Activated naive CD8-positive, alpha-beta T cell treated with anti-CD3 and anti-CD28 coated beads, Interleukin-2, amount 10 ng/mL, durations not matched to agents 7 days and 5 days (primary cell): ENCODE measurements at regions not wholly inside any gene's neighbourhood (a gene's known extent, or its start where the extent isn't known, plus 50 kb on each side); places are given as distances from the start of the nearest gene placed in this dataset.

Experiments
- ATAC-seq: fragments of 150-1000 bp; cut with Tn5 transposase; one replicate; pipeline ENCODE4 v1.10.0; 2021; ENCODE audit warnings: low read depth, moderate library complexity
- POLR2A ChIA-PET: fragments of 350-600 bp; sonication (Branson Sonifier 250); formaldehyde crosslinking; loops from one replicate; lab custom pipeline; 2021; ENCODE audit warnings: antibody characterized with exemption; lab: Charles Lee
- DNase-seq: peaks from one replicate; pipeline ENCODE4 v3.0.0; 2021
- H3K27ac Mint-ChIP-seq: one replicate; pipeline ENCODE4 v1.8.0; 2022; ENCODE audit warnings: mild to moderate bottlenecking, mixed read lengths
- H3K27me3 Mint-ChIP-seq: one replicate; pipeline ENCODE4 v1.8.0; 2022; ENCODE audit warnings: mild to moderate bottlenecking, moderate library complexity, mixed read lengths
- H3K36me3 Mint-ChIP-seq: one replicate; pipeline ENCODE4 v1.8.0; 2021; ENCODE audit warnings: mild to moderate bottlenecking, mixed read lengths
- H3K4me1 Mint-ChIP-seq: one replicate; pipeline ENCODE4 v1.8.0; 2021; ENCODE audit warnings: mixed read lengths
- H3K4me3 Mint-ChIP-seq: one replicate; pipeline ENCODE4 v1.8.0; 2022; ENCODE audit warnings: mild to moderate bottlenecking, moderate library complexity, mixed read lengths
- H3K9me3 Mint-ChIP-seq: one replicate; pipeline ENCODE4 v1.8.0; 2021; ENCODE audit warnings: mixed read lengths

DNA sequence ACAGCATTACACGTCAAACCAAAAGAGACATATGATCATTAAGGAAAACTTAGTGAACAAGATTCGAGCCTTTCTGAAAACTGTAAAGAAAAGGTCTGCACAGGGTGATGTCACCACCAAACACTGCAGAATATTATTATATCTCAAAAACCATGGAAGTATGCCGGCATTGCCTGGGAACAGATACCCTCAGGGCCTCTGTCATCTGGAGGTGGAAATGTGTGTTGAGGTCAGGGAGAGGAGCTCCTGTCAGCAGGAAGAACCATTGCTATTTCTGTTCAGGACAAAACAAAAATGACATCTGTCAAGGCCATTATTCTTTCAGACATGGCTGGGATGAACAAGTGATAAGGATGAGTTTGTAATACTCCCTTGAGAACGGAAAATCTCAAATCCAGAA lies 365.9 kb upstream of the TRIB2 start:
- no peak overlapping the region for H3K27ac Mint-ChIP-seq
- H3K36me3 Mint-ChIP-seq: peaks cover 2% of the 10 kb centered on the region
- ATAC-seq (no peak), DNase-seq (no peak)
- H3K4me1 Mint-ChIP-seq: no peaks in the 10 kb centered on the region
- no peak overlapping the region for H3K4me3 Mint-ChIP-seq
- H3K27me3 Mint-ChIP-seq: peaks cover 2% of the 10 kb centered on the region
- POLR2A ChIA-PET: no interaction called here
- peaks cover 3% of the 10 kb centered on the region for H3K9me3 Mint-ChIP-seq

DNA sequence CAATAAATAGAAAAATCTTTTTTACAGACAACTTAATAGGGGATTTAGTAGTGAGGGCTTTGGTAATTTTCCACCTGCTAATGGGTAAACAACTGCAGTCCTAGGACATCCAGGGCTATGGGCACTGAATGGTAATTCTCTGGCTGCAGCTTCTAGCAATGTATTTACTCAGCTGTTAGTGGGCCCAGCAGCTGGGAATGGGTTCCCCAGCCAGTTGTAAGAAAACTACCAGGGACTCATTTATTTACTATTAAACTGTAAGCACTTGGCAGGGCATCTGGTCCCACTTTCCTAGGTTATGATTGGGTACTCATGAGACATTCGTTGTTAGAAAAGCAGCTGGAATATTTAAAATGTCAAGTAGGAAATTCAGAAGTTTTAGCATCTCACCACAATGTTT lies 363.8 kb upstream of the TRIB2 start:
- POLR2A ChIA-PET: no interaction called here
- ATAC-seq (no peak), DNase-seq (no peak)
- peaks cover 6% of the 10 kb centered on the region for H3K9me3 Mint-ChIP-seq
- H3K4me1 Mint-ChIP-seq: no peaks in the 10 kb centered on the region
- H3K36me3 Mint-ChIP-seq: no peaks in the 10 kb centered on the region
- H3K4me3 Mint-ChIP-seq: no peak overlapping the region
- peaks cover 4% of the 10 kb centered on the region for H3K27me3 Mint-ChIP-seq
- H3K27ac Mint-ChIP-seq: no peak overlapping the region

DNA sequence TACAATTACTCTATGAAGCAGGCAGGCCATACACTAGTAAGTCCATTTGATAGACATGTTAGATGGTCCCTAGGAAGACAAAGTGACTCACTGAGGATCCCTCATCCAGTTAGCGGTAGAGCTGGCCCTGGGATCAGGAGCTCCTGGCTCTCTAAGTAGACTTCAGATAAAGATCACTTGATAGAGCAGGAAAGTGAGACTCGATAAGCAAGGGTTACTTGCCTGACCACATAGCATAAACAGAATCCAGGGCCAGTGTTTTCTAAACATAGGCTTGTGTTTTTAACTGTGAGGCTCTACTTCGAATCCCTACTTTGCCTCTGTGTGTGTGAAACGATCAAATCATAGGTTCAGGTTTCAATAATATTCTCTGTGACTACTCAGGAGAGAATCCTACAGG lies 355.2 kb upstream of the TRIB2 start:
- Mint-ChIP-seq H3K27ac (no peak overlapping the region), H3K36me3 (peaks cover 3% of the 10 kb centered on the region), H3K27me3 (peaks cover under 1% of the 10 kb centered on the region), H3K4me3 (no peak overlapping the region), H3K9me3 (peaks cover 6% of the 10 kb centered on the region), H3K4me1 (no peaks in the 10 kb centered on the region)
- POLR2A ChIA-PET: no interaction called here
- DNase-seq: no peak
- no peak for ATAC-seq

DNA sequence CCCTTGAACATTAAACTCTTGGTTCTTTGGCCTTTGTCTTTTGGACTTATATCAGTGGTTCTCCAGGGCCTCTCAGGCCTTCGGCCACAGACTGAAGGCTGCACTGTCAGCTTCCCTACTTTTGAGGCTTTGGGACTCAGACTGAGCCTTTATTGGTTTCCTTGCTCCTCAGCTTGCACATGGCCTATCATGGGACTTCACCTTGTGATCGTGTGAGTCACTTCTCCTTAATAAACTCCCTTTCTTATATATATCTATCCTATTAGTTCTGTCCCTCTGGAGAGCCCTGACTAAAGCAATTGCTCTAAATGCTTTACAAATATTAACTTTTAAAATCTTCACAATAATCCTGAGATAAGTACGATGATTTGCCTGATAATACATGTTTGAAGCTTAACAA lies 353.6 kb upstream of the TRIB2 start:
- Mint-ChIP-seq H3K36me3 (peaks cover 3% of the 10 kb centered on the region), H3K4me3 (no peak overlapping the region), H3K4me1 (no peaks in the 10 kb centered on the region), H3K9me3 (peaks cover 6% of the 10 kb centered on the region), H3K27me3 (no peaks in the 10 kb centered on the region), H3K27ac (no peak overlapping the region)
- ATAC-seq (no peak), DNase-seq (no peak)
- POLR2A ChIA-PET: no interaction called here

DNA sequence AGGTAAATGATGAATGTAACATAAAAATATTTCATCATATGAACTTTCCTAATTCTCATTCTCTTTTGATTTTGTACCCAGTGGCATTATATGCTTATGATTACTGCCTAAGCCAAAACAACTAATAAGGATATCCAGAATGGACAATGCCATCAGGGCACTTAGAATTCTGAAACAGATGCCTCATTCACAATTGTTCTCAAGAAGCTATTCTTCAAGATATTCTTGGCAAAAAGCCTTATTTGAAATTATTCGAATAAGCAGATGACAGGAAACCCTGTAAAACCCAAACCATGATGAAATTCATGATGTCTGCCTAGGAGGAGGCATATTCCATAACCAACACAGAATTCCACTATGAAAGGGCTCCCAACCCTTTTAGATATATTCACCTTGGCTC lies 353.2 kb upstream of the TRIB2 start:
- no peak for ATAC-seq
- peaks cover 6% of the 10 kb centered on the region for H3K9me3 Mint-ChIP-seq
- no peak overlapping the region for H3K4me3 Mint-ChIP-seq
- POLR2A ChIA-PET: no interaction called here
- H3K36me3 Mint-ChIP-seq: peaks cover 3% of the 10 kb centered on the region
- H3K27ac Mint-ChIP-seq: no peak overlapping the region
- DNase-seq: no peak
- H3K27me3 Mint-ChIP-seq: no peaks in the 10 kb centered on the region
- no peaks in the 10 kb centered on the region for H3K4me1 Mint-ChIP-seq

DNA sequence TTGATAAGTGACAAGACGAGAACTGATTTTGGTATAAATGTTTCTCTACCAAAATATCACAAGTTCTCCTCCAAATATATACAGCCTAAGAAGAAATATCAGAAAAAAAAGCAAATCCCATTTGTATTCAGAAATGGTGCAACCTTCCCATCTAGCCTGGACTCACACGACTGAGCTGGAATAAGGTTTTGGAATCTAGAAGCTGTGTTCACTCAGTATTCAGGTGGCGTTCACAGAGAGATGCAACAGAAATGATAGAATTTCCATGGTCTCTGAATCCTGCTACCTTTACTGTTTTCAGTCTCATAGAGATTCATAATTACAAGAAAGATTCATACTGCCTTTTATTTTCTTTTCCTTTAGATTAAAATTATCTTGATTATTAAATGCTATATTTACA lies 347.2 kb upstream of the TRIB2 start:
- no peak overlapping the region for H3K27ac Mint-ChIP-seq
- H3K9me3 Mint-ChIP-seq: peaks cover 1% of the 10 kb centered on the region
- no peaks in the 10 kb centered on the region for H3K4me1 Mint-ChIP-seq
- H3K4me3 Mint-ChIP-seq: no peak overlapping the region
- no peaks in the 10 kb centered on the region for H3K27me3 Mint-ChIP-seq
- no peak for DNase-seq
- no peak for ATAC-seq
- no peaks in the 10 kb centered on the region for H3K36me3 Mint-ChIP-seq
- POLR2A ChIA-PET: no interaction called here

DNA sequence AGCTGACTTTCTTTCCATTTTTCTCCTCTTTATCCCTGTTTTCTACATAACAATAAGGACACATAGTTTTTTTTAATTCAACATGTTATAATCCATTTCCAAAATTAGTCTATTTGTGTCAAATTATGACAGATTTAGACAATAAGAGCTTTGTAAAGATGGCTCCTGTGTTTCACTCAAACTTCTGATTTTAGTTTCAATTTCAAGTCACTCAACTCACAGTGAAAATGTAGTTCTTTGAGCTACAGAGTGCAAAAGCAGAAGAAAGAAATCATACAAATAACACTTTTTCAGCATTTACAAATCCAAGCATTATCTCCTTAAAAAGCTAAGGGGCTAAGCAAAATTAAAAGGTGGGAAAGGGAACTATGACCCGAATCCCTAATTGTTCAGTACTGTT lies 340.7 kb upstream of the TRIB2 start:
- POLR2A ChIA-PET: no interaction called here
- no peak overlapping the region for H3K27ac Mint-ChIP-seq
- peaks cover 2% of the 10 kb centered on the region for H3K9me3 Mint-ChIP-seq
- H3K27me3 Mint-ChIP-seq: no peaks in the 10 kb centered on the region
- H3K36me3 Mint-ChIP-seq: peaks cover 3% of the 10 kb centered on the region
- DNase-seq: no peak
- no peak for ATAC-seq
- H3K4me1 Mint-ChIP-seq: peaks cover 4% of the 10 kb centered on the region
- peak overlapping the region; percentile 6 for H3K4me3 Mint-ChIP-seq

DNA sequence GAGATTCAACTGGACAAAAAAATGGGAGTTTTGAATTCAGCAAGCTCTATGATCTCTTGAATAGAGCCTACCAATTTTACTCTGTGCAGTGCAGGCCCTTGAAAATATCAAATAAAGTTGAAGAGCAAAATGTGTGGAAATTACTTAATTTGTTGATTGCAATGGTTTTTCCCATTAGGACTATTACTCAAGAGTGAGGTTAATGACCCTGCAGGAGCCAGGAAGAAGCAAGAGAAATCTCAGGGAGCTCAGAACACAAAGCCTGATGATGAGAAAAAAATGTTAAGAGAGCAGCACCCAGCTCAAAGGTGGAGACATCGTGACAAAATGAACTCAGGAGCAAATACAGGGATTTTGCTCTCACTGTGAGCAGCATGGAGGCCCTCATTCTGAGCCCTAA lies 337.6 kb upstream of the TRIB2 start:
- Mint-ChIP-seq H3K4me1 (peaks cover 4% of the 10 kb centered on the region), H3K27me3 (no peaks in the 10 kb centered on the region), H3K27ac (no peak overlapping the region), H3K36me3 (peaks cover 3% of the 10 kb centered on the region), H3K4me3 (no peak overlapping the region), H3K9me3 (peaks cover 3% of the 10 kb centered on the region)
- DNase-seq: no peak
- POLR2A ChIA-PET: interaction anchor here (0.6 kb wide), 1 partner anchor 179 kb away, joined by 4 read pairs; no protein-coding TSS in a partner anchor
- ATAC-seq: no peak

DNA sequence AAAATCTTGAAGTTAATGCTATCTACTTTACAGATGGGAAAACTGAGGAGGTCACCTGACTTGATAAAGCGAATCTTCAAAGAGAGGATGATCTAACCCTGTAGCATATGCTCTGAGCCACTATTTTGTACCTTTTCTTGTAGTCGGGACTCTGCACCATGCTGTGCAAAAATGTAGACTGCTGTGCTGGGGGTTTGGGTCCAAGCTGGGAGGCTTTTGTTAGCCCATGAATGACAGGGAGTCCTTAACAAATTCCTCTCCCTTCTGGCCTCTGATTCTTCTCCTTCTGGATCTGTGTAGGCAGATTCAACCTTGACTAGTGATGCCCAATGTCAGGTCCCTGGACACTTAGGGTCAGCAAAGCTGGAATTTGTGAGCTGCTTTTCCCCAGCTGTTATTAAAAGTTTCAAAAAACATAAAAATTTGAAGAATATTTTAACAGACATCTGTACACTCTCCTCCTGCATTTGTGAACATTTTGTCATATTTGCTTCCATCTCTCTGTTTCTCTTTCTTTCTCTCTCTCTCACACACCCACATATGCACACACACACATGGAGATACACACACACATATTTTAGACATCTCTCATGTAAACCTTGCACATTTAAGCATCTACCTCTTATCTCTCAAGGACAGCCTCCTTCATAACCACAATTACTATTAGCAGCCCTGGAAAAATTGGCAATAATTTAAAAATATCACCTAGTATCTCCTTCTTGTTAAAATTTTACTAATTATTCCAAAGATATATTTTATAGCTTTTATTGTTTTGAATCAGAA lies 335.0 kb upstream of the TRIB2 start:
- Mint-ChIP-seq H3K9me3 (peaks cover 3% of the 10 kb centered on the region), H3K27ac (no peak overlapping the region), H3K4me3 (no peak overlapping the region), H3K27me3 (no peaks in the 10 kb centered on the region), H3K4me1 (no peaks in the 10 kb centered on the region), H3K36me3 (peaks cover 3% of the 10 kb centered on the region)
- POLR2A ChIA-PET: no interaction called here
- ATAC-seq (no peak), DNase-seq (no peak)

DNA sequence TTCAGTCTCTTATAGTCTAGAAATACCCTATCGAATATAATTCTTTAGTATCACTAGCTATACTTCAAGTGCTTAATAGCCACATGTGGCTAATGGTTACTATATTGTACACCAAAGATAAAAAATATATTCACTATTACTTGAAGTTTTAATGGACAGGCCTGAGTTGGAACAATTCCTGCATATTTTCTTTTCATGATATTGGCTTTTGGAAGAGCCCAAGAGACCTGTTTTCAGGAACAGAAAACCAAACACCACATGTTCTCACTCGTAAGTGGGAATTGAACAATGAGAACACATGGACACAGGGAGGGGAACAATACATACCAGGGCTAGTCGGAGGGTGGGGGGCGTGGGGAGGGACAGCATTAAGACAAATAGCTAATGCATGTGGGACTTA lies 334.4 kb upstream of the TRIB2 start:
- no peaks in the 10 kb centered on the region for H3K4me1 Mint-ChIP-seq
- POLR2A ChIA-PET: no interaction called here
- ATAC-seq: no peak
- H3K4me3 Mint-ChIP-seq: no peak overlapping the region
- no peaks in the 10 kb centered on the region for H3K27me3 Mint-ChIP-seq
- H3K9me3 Mint-ChIP-seq: peaks cover 3% of the 10 kb centered on the region
- no peak overlapping the region for H3K27ac Mint-ChIP-seq
- peaks cover 3% of the 10 kb centered on the region for H3K36me3 Mint-ChIP-seq
- DNase-seq: no peak

DNA sequence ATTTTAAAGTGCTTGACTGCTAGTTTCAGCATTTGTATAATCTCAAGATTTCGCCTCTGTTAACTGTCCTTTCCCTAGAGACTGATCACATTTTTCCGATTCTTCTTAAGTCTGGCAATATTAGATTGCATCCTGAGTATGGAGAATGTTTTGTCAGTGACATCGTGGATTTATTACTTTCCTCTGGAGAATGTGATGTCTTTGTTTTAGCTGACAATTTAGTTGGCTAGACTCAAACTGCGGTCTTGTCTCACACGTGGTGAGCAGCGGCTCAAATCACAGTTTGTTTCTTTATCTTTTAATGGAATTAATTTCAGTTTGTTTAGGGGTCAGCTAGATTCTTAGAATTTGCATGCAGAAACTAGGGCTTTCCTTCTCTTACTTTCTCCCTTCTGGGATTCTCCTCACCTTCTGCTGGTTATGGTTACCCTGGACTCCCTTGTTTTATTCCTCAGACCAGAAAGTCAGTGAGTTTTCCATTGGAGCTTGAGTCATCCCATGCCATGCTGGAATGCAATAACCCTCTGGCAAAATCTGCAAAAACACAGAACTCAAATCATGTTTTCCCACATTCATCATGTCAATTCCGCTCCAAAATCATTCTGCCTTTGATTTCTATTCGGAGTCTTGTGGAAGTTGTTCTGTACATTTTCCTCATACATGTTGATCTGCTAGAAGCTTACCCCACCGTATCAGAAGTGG lies 327.2 kb upstream of the TRIB2 start:
- POLR2A ChIA-PET: no interaction called here
- peaks cover 8% of the 10 kb centered on the region for H3K27me3 Mint-ChIP-seq
- no peaks in the 10 kb centered on the region for H3K9me3 Mint-ChIP-seq
- no peaks in the 10 kb centered on the region for H3K36me3 Mint-ChIP-seq
- H3K27ac Mint-ChIP-seq: no peak overlapping the region
- H3K4me3 Mint-ChIP-seq: no peak overlapping the region
- ATAC-seq (no peak), DNase-seq (no peak)
- no peaks in the 10 kb centered on the region for H3K4me1 Mint-ChIP-seq

DNA sequence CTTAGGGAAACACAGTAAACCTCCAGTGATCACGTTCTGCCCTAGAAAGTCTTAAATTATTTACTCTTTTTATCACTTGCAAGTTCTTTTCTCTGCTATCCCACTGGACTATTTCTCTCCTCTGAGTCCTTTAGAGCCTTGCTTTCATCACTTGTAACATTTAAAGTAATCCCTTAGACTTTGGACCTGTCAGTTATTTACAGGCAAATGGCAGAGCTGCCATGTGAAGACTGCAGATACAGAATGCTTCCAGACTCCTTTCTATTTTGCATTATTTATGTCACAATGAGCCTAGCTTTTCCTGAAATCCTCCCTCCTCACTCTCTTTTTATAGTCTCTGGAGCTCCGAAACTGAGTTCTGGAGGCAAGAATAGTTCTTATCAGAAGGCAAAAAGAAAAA lies 325.6 kb upstream of the TRIB2 start:
- Mint-ChIP-seq H3K4me1 (no peaks in the 10 kb centered on the region), H3K27ac (no peak overlapping the region), H3K36me3 (no peaks in the 10 kb centered on the region), H3K4me3 (no peak overlapping the region), H3K9me3 (no peaks in the 10 kb centered on the region), H3K27me3 (peaks cover 8% of the 10 kb centered on the region)
- POLR2A ChIA-PET: no interaction called here
- no peak for DNase-seq
- ATAC-seq: no peak

DNA sequence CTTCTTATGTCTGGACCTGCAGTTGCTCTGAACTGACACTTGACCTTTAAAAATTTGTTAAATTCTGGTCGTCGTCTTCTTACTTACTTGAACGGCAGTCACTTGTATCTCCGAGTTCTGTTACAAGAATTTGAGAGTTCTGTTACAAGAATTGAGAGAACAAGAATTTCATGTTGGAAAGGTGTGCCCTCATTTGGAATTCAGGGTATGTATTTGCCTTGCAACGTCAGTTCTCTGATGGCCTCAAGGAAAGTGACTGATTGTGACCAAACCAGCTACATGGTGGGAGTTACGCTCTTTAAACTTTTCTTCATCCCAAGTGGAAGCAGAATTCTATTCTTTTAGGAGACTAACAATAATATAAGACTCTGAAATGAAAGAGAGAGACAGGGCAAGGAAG lies 320.0 kb upstream of the TRIB2 start:
- H3K4me3 Mint-ChIP-seq: no peak overlapping the region

DNA sequence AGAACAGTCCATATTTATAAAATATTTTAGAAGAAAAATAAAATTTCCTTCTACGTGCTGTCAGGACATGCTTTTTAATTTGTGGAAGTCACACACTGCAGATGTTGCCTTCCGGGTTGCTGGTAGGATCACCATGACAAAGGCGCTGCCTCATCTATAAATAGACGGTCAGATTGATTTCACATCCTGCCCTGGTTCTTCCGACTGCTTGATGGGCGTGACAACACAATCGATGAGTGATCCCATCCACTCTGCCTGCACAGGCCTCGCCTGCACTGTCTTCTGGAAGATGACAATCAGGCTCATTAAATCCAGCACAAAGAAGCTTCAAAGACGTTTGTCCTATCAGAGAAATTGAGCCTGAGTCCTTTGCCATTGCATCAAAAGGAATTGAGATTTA lies 318.9 kb upstream of the TRIB2 start:
- Mint-ChIP-seq H3K4me1 (no peaks in the 10 kb centered on the region), H3K9me3 (peaks cover 3% of the 10 kb centered on the region), H3K36me3 (peaks cover 3% of the 10 kb centered on the region), H3K27me3 (no peaks in the 10 kb centered on the region), H3K27ac (no peak overlapping the region), H3K4me3 (no peak overlapping the region)
- no peak for ATAC-seq
- DNase-seq: no peak
- POLR2A ChIA-PET: no interaction called here

More for the DNA sequence above, 320.0 kb upstream of the TRIB2 start:
- Mint-ChIP-seq H3K27ac (no peak overlapping the region), H3K36me3 (no peaks in the 10 kb centered on the region), H3K4me1 (no peaks in the 10 kb centered on the region), H3K27me3 (no peaks in the 10 kb centered on the region), H3K9me3 (peaks cover 1% of the 10 kb centered on the region)
- no peak for DNase-seq
- ATAC-seq: no peak
- POLR2A ChIA-PET: no interaction called here
